DND-41 (cell line): ENCODE measurements at regions not wholly inside any gene's neighbourhood (a gene's known extent, or its start where the extent isn't known, plus 50 kb on each side); places are given as distances from the start of the nearest gene placed in this dataset.
"Not testable (repeated sequence)": the region's sequence is repeated elsewhere in the genome, so short reads cannot be mapped to it uniquely, and the experiment has no call there.

Experiments
- ATAC-seq: fragments of 200-7000 bp; cut with Tn5 transposase; 3 replicates; pipeline ENCODE4 v1.9.1; 2021; ENCODE audit warnings: low read depth; ENCODE audit not compliant: insufficient read depth
- DNase-seq: peaks from one replicate; pipeline ENCODE4 v3.0.0-alpha.2; 2020
- H2AFZ ChIP-seq: 2 replicates; pipeline ENCODE4 v1.6.0; 2012; ENCODE audit warnings: low read depth, low read length
- H3K27ac ChIP-seq: 2 replicates; pipeline ENCODE4 v1.5.1; 2012; ENCODE audit warnings: low read length, inconsistent platforms
- H3K27me3 ChIP-seq: fragments of 200-600 bp; sonication (generic); 2 replicates; pipeline ENCODE4 v1.6.0; 2012; ENCODE audit warnings: low read length, mild to moderate bottlenecking, inconsistent platforms; ENCODE audit not compliant: insufficient read depth, poor library complexity
- H3K36me3 ChIP-seq: 2 replicates; pipeline ENCODE4 v1.5.1; 2012; ENCODE audit warnings: low read length, inconsistent platforms; ENCODE audit not compliant: insufficient read depth
- H3K4me1 ChIP-seq: 2 replicates; pipeline ENCODE4 v1.5.1; 2012; ENCODE audit warnings: mild to moderate bottlenecking, low read length; ENCODE audit not compliant: insufficient read depth
- H3K4me2 ChIP-seq: 2 replicates; pipeline ENCODE4 v1.6.0; 2012; ENCODE audit warnings: mild to moderate bottlenecking, moderate library complexity, low read length, inconsistent platforms; ENCODE audit not compliant: insufficient read depth
- H3K4me3 ChIP-seq, 2 experiments: fragments of 200-600 bp in 1 of 2; shearing (Covaris generic) in 1 of 2; 2 replicates each; pipeline ENCODE4 v1.5.1; 2012 to 2016; ENCODE audit warnings: inconsistent platforms in 2 of 2, low read length in 2 of 2, mild to moderate bottlenecking in 2 of 2, low read depth in 1 of 2, moderate library complexity in 1 of 2
- H3K79me2 ChIP-seq: 2 replicates; pipeline ENCODE4 v1.6.0; 2012; ENCODE audit warnings: low read length, inconsistent platforms; ENCODE audit not compliant: insufficient read depth
- H3K9ac ChIP-seq: 2 replicates; pipeline ENCODE4 v1.6.0; 2012; ENCODE audit warnings: low read depth, mild to moderate bottlenecking, inconsistent platforms, low read length, moderate library complexity
- H3K9me3 ChIP-seq: 2 replicates; pipeline ENCODE4 v1.5.1; 2012; ENCODE audit warnings: low read length, moderate library complexity, mild to moderate bottlenecking, inconsistent platforms; ENCODE audit not compliant: insufficient read depth, severe bottlenecking
- H4K20me1 ChIP-seq: 2 replicates; pipeline ENCODE4 v1.6.0; 2012; ENCODE audit warnings: low read length; ENCODE audit not compliant: insufficient read depth
- CTCF ChIP-seq: IDR thresholded peaks from 2 replicates; pipeline ENCODE4 v1.5.1; 2012; ENCODE audit warnings: borderline replicate concordance, low read length, moderate library complexity, mild to moderate bottlenecking; ENCODE audit not compliant: poor library complexity, severe bottlenecking; ENCODE audit errors: extremely low read depth
- EZH2 ChIP-seq: IDR thresholded peaks from 3 replicates; pipeline ENCODE4 v1.6.1; 2012; ENCODE audit warnings: borderline replicate concordance, low read depth, mild to moderate bottlenecking, moderate library complexity, low read length, inconsistent platforms; ENCODE audit not compliant: severe bottlenecking

GRCh38 chr17:77618731-77619130 lies 339.8 kb upstream of the TNRC6C start:
- H3K27ac ChIP-seq, result no peak overlapping the region
- H2AFZ ChIP-seq, result no peak overlapping the region
- TF ChIP-seq EZH2 (no peak), CTCF (no peak)
- ATAC-seq (no peak), DNase-seq (no peak)
- 0 out of 2 replicates have a peak, but pooled peaks cover 4% of the 10 kb centered on the region for H3K4me1 ChIP-seq
- no peaks in the 10 kb centered on the region for H3K79me2 ChIP-seq
- no peak overlapping the region for H3K4me2 ChIP-seq
- H3K9me3 ChIP-seq, result no peaks in the 10 kb centered on the region
- no peaks in the 10 kb centered on the region for H4K20me1 ChIP-seq
- no peak overlapping the region for H3K4me3 ChIP-seq
- no peaks in the 10 kb centered on the region for H3K36me3 ChIP-seq
- no peaks in the 10 kb centered on the region for H3K27me3 ChIP-seq
- H3K9ac ChIP-seq, result no peak overlapping the region

DNA sequence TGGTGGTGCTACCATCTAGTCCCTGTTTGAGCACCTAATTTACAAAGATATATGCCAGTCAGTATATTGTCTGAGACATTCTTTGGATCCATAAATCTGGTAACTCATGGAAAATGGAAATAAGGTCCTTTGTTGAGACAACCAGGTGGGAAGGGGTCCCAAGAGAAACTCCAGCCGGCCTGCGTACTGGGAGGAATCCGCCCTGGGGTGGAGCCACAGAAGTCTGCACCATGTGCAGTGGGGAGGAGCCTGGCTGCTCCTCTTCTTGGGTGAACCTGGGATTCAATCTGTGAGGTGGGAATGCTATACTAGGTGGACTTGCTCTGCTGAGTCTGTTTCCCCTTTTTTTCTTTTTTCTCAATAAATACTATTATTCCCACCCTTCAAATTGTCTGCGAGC lies 339.2 kb upstream of the TNRC6C start:
- DNase-seq, result no peak
- H3K9me3 ChIP-seq, result no peaks in the 10 kb centered on the region
- no peaks in the 10 kb centered on the region for H3K79me2 ChIP-seq
- no peaks in the 10 kb centered on the region for H3K27me3 ChIP-seq
- H3K36me3 ChIP-seq, result no peaks in the 10 kb centered on the region
- no peak for ATAC-seq
- no peak overlapping the region for H3K4me2 ChIP-seq
- TF ChIP-seq CTCF (no peak), EZH2 (no peak)
- no peak overlapping the region for H3K27ac ChIP-seq
- H3K4me1 ChIP-seq, result 0 out of 2 replicates have a peak, but pooled peaks cover 4% of the 10 kb centered on the region
- H3K4me3 ChIP-seq, result no peak overlapping the region
- no peaks in the 10 kb centered on the region for H4K20me1 ChIP-seq
- H3K9ac ChIP-seq, result no peak overlapping the region
- H2AFZ ChIP-seq, result no peak overlapping the region

GRCh38 chr17:77619851-77620250 lies 338.7 kb upstream of the TNRC6C start:
- H3K9ac ChIP-seq, result no peak overlapping the region
- H3K27me3 ChIP-seq, result no peaks in the 10 kb centered on the region
- H2AFZ ChIP-seq, result no peak overlapping the region
- no peak for DNase-seq
- no peaks in the 10 kb centered on the region for H4K20me1 ChIP-seq
- H3K27ac ChIP-seq, result no peak overlapping the region
- H3K4me1 ChIP-seq, result 0 out of 2 replicates have a peak, but pooled peaks cover 4% of the 10 kb centered on the region
- no peak for ATAC-seq
- H3K4me3 ChIP-seq, result no peak overlapping the region
- H3K9me3 ChIP-seq, result no peaks in the 10 kb centered on the region
- no peaks in the 10 kb centered on the region for H3K36me3 ChIP-seq
- H3K79me2 ChIP-seq, result no peaks in the 10 kb centered on the region
- TF ChIP-seq CTCF (no peak), EZH2 (no peak)
- no peak overlapping the region for H3K4me2 ChIP-seq

- DNase-seq (no peak), ATAC-seq (no peak)
- no peaks in the 10 kb centered on the region for H3K9me3 ChIP-seq
- H3K4me1 ChIP-seq, result 0 out of 2 replicates have a peak, but pooled peaks cover 4% of the 10 kb centered on the region
- no peak overlapping the region for H3K9ac ChIP-seq
- H3K79me2 ChIP-seq, result no peaks in the 10 kb centered on the region
- no peak for TF ChIP-seq CTCF
- TF ChIP-seq EZH2, result no peak
- H3K4me3 ChIP-seq, result no peak overlapping the region
- no peaks in the 10 kb centered on the region for H4K20me1 ChIP-seq
- H3K27me3 ChIP-seq, result no peaks in the 10 kb centered on the region
- no peak overlapping the region for H2AFZ ChIP-seq
- no peak overlapping the region for H3K4me2 ChIP-seq
- H3K36me3 ChIP-seq, result no peaks in the 10 kb centered on the region
- no peak overlapping the region for H3K27ac ChIP-seq
Measured at GRCh38 chr17:77620282-77620681, 338.2 kb upstream of the TNRC6C start.

DNA sequence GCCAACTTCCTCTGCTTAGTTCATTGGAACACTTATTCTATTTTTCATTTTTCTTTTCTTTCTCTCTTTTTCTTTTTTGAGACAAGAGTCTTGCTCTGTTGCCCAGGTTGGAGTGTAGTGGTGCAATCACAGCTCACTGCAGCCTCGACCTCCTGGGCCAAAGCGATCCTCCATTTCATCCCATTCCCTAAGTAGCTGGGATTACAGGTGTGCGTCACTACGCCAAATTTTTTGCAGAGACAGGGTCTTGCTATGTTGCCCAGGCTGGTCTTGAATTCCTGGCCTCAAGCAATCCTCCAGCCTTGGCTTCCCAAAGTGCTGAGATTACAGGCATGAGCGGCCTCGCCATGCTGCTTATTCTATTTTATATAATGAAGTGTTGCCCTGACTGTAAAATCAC lies 336.4 kb upstream of the TNRC6C start:
- not testable (repeated sequence) for ATAC-seq, H4K20me1 ChIP-seq, H3K9me3 ChIP-seq, DNase-seq, H2AFZ ChIP-seq, H3K4me2 ChIP-seq, H3K36me3 ChIP-seq, H3K27me3 ChIP-seq, H3K79me2 ChIP-seq, H3K27ac ChIP-seq, H3K4me3 ChIP-seq, H3K4me1 ChIP-seq, H3K9ac ChIP-seq
